ENCODE measurements at regions not wholly inside any gene's neighbourhood (a gene's known extent, or its start where the extent isn't known, plus 50 kb on each side); places are given as distances from the start of the nearest gene placed in this dataset.
"Not testable (repeated sequence)": the region's sequence is repeated elsewhere in the genome, so short reads cannot be mapped to it uniquely, and the experiment has no call there.

DNA sequence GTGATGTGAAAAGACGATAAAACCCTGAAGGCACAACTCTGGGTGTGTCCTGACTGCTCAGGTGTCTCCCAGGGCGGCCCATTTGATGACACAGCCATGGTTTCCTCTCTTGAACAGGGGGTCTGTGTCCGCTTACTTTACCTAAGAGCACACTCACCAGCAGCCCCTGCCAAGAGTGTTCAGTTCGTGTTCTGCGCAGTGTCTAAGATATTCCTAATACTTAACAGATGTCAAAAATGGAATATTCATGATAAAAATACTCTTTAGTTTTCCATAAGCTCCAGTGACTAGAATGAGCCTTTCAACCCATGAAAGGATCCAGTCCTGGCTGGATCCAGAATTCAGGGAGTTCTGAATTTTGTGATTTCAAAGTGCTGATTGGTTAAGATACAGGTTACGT is 492.4 kb downstream of the TNS3 start:
- DNase-seq (ENCODE audit: low read depth) = no peak

DNA sequence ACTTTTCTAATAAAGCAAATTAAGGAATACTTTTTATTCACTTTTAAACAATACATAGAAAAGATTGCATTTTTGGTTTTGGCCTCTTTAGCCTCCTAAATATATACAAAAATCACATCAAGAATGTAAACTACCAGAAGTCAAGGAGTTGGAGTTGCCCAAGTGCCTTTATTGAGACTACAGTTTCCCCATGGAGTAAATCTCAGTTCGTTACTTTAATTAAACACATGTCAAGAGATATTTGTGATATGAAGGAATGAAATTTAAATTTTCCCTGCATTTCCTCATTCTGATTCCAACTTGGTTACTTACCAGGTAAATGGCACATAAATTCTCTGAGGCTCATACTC is 492.9 kb downstream of the TNS3 start:
- DNase-seq (ENCODE audit: low read depth) = no peak

GRCh38 chr7:47088329-47089067 is 493.4 kb downstream of the TNS3 start:
- peak; percentile 67 for DNase-seq (ENCODE audit: low read depth)

GRCh38 chr7:47087866-47088265 is 494.0 kb downstream of the TNS3 start:
- DNase-seq (ENCODE audit: low read depth) = peak; percentile 57

GRCh38 chr7:47085491-47086275 is 496.2 kb downstream of the TNS3 start:
- DNase-seq (ENCODE audit: low read depth) = peak; percentile 42

GRCh38 chr7:47083476-47084250 is 498.2 kb downstream of the TNS3 start:
- DNase-seq (ENCODE audit: low read depth) = no peak

DNA sequence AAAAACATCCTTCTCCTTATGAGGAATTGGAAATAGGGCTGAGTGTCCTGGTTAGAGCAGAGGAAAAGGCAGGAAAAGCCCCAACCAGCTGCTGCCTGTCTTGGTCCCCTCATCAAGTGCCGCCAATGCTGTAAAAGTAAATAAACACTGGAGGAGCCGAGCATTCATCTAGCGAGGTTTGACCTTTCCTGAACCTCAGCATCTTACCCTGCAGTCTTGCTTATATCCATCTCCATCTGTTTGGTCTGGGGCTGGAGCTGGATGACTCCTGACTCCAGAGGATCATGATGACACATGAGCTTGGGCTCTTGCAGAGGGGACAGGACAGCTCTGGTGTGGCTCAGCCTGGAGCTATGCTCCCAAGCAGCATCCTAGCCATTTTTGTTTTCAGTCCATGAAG is 501.1 kb downstream of the TNS3 start:
- peak; percentile 87 for DNase-seq (ENCODE audit: low read depth)

DNA sequence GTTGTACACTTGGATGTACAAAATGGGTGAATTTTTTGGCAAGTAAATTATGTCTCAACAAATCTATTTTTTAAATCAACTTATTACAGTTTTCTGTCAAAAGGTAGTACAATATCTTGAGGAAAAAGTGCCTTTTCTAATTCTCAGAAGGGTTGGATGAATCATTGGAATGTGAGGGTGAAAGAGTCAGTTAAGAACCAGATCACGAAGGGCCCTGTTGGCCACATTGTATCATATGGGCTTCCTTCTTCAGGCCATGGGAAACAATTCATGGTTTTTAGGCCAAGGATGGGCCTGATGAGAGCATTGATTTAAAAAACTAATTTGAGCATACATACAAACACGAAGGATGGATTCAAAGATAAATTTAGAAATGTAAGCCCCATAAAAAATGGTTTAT is 503.7 kb downstream of the TNS3 start:
- peak; percentile 69 for DNase-seq (ENCODE audit: low read depth)

- DNase-seq (ENCODE audit: low read depth) = no peak
These were observed 507.2 kb downstream of the TNS3 start for GRCh38 chr7:47074702-47075153.

DNA sequence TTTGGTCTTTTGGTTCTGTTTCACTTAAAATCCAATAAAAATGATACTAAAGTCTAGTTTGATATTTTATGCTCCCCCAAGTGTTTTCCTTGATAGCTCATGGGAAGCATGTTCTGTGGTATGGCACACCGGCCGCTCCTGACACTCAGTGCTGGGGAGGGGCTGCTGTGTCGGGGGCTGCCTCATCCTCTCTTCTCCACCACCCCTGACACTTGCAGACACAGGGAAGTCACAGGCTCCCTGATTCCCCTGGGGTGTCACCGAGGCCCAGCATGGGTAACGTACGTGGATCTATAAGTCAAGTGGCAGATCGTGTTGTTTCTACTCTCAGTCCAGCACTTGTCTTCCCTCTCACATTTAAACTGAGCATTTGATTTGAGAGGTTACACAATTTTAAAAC is 508.6 kb downstream of the TNS3 start:
- no peak for DNase-seq (ENCODE audit: low read depth)

- no peak for DNase-seq (ENCODE audit: low read depth)
These were observed 510.0 kb downstream of the TNS3 start for GRCh38 chr7:47071866-47072265.

DNA sequence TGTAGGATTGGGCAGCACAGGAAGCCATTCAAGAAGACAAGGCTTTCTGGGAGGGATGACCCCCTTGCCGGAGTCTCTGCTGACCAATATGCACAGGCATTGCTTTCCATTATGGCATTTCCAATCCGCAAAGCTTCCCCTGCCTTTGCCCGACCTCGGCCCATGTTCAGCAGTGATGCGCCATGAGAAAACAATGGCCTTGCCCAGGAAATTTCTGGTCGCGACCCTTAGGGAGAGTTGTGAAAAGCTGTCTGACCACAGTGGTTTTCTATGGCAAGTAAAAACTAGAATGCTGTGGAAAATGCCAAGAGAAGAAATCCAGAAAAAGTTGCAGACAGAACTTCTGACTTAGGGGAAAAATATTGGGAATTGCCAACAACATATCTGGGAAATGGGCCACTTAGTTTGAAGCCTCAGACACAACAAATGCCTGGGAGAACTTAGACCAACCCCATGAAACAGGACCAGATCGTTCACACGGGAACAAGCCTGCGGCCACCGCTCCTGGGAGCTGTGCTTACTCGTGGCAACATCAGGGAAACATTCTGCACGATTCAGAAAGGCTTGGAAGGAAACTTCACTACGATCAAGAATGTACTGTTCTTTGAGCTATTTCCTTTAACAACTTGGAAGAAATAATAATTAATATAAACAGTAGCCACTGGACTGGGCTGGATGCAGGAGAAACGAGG is 512.4 kb downstream of the TNS3 start:
- DNase-seq (ENCODE audit: low read depth) = no peak

- DNase-seq (ENCODE audit: low read depth) = no peak
These were observed 514.8 kb downstream of the TNS3 start for GRCh38 chr7:47066976-47067614.

GRCh38 chr7:47056731-47057130 is 525.2 kb downstream of the TNS3 start:
- no peak for DNase-seq (ENCODE audit: low read depth)

DNA sequence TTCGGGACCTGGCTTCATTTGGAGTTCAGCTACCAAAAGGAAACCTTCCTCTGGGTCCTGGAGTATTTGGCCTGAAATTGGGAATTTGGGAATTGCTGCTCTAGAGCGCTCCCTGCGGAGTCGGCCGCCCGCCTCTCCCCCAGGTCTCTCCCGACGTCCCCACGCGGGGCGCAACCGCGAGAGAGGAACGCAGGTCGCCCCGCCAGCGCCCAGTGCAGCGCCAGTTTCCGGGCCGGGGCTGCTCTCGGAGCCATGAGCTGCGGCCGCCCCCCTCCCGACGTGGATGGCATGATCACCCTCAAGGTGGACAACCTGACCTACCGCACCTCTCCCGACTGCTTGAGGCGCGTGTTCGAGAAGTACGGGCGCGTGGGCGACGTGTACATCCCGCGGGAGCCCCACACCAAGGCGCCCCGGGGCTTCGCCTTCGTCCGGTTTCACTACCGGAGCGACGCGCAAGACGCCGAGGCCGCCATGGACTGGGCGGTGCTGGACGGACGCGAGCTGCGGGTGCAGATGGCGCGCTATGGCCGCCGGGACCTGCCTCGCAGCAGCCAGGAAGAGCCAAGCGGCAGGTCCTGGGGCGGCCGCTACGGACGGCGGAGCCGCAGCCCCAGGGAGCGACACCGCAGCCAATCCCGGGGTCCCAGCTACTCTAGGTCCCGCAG is 529.2 kb downstream of the TNS3 start:
- DNase-seq (ENCODE audit: low read depth) = not testable (repeated sequence)

DNA sequence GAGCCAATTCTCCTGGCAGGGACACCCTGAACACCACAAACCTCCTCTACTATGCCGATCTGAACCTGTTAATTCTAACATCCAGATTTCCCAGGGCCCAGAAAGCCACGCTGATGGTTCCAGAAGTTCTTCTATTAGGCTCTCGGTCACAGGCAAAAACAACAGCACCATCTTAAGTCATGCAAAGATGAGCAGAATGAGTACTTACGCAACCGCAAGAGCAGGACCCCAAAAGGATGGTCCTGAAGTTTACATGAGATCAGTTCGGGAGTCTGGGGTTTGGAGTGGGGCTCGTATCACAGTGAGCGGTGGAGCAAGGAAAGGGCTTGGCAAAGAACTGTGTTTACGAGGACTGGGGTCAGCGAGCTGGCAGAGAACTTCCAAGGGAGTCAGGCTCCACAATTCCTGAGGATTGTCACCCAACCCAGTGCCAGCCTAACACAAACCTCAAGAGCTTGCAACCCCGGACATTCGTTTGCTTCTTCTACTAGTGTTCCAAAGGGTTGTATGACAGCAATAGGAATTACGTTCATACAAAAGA is 532.6 kb downstream of the TNS3 start:
- no peak for DNase-seq (ENCODE audit: low read depth)

DNA sequence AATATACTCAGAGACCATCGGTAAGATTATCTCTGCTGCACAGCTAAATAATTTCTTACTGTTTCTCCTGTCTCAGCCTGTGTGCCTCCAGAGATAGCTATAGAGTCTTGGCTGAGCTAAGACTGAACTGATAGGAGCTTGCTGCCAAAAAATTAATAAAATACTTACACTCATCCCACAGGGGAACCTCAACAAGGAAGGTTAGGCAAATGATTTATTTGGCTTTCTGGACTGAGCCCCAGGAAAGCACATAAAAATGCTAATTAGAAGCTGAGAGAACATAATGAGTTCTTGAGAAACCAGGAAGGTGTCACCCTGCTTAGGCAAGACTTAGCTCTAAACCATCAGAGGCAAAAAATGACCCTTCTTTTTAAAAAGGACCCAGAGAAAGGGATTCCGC is 534.5 kb downstream of the TNS3 start:
- peak; percentile 37 for DNase-seq (ENCODE audit: low read depth)

DNA sequence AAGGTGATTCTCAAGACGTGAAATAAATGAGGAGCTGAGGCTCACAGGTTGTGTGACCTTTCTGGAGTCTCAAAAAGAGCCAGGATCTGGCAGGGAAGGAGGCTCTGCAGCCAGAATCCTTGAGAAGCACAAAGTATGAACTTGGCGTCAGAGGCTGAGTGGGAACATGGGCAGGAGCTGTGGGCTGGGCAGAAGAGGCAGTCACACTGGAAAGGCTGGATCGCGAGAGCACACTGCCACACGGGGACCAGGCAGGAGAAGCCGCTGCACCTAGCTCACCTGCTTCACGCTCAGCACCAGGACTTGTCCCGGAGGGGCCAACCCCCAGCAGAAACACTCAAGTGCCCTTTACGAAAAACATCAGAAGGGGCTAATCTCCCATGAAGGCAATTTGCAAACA is 535.0 kb downstream of the TNS3 start:
- DNase-seq (ENCODE audit: low read depth) = no peak

GRCh38 chr7:47045207-47046051 is 536.5 kb downstream of the TNS3 start:
- peak; percentile 61 for DNase-seq (ENCODE audit: low read depth)

DNA sequence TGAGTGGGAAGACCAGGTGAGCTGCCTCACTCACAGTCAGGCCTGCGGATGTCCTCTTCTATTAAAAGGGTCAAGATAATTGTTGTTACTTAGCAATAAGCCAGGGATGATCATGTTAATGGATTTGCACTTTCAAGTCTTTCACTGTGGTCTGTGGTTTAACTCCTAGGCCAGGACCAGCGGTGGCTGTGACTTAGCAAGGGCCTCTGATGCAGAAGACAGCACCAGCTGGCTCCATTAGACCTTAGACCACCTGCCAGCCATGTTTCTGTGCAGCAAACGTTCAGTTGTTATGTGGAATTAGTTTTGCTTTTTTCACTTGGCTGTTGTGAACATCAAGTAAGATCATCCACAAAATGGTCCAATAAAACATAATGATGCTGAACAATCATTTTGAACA is 537.3 kb downstream of the TNS3 start:
- DNase-seq (ENCODE audit: low read depth) = no peak
